ENCODE measurements at regions not wholly inside any gene's neighbourhood (a gene's known extent, or its start where the extent isn't known, plus 50 kb on each side); places are given as distances from the start of the nearest gene placed in this dataset.

DNA sequence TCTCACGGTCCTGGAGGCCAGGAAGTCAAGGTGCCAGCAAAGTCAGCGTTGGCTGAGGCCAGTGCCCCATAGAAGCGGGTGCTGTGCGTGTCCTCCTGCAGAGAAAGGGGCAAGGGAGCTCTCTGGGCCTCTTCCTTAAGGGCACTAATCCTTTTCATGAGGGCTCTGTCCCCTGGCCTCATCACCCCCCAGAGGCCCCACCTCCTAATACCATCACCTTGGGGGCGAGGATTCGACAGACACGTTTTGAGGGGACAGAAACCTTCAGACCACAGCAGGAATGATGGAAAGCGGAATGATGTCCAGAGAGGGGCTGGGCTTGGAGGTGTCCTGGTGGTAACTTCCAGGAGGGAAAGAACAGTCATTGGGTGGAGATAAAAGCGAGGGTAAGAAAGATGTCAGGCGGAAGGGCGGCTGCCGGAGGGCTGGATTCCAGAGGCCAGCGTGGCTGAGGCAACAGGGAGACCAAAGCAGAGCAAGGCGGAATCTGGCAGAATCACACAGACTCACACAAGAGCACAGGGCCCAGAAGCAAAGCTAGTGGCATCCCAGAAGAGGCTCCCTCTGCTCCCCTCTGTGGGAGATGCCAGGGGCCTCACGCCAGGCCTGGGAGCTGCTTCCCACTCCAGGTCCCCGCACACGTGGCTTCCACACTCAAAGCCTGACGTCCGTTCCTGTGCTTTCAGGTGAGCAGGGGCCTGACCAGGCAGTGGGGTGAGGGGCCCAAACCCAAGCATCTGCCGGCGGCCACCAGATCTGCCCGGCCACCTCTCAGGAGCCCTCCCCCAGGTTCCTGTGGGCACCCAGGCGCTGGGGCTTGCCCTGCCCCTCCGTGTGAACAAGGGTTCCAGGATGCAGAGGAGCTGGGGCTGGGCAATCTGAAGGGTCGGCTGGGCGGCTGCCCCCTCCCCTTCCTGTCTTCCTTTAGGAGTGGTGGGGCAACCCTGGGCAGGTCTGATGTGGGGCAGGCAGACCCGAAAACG lies 784.5 kb downstream of the BRD1 start:
- TF ChIP-seq ZNF677 (tag by site-specific recombination; IDR thresholded peaks at IDR 0.05) (no peak), ZBTB20 (tag by site-specific recombination; IDR thresholded peaks at IDR 0.05) (no peak), ZNF10 (tag by site-specific recombination; IDR thresholded peaks at IDR 0.05) (no peak), ZNF366 (tag by site-specific recombination; conservative IDR thresholded peaks at IDR 0.05) (no peak), ZNF549 (tag by site-specific recombination; IDR thresholded peaks at IDR 0.05) (no peak), YY1 (tag by site-specific recombination; IDR thresholded peaks at IDR 0.05) (no peak)
- TF ChIP-seq, protein P1, sequence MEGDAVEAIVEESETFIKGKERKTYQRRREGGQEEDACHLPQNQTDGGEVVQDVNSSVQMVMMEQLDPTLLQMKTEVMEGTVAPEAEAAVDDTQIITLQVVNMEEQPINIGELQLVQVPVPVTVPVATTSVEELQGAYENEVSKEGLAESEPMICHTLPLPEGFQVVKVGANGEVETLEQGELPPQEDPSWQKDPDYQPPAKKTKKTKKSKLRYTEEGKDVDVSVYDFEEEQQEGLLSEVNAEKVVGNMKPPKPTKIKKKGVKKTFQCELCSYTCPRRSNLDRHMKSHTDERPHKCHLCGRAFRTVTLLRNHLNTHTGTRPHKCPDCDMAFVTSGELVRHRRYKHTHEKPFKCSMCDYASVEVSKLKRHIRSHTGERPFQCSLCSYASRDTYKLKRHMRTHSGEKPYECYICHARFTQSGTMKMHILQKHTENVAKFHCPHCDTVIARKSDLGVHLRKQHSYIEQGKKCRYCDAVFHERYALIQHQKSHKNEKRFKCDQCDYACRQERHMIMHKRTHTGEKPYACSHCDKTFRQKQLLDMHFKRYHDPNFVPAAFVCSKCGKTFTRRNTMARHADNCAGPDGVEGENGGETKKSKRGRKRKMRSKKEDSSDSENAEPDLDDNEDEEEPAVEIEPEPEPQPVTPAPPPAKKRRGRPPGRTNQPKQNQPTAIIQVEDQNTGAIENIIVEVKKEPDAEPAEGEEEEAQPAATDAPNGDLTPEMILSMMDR (tag by site-specific recombination; IDR thresholded peaks at IDR 0.05) = no peak
